GM23338 (cell line): ENCODE measurements at regions not wholly inside any gene's neighbourhood (a gene's known extent, or its start where the extent isn't known, plus 50 kb on each side); places are given as distances from the start of the nearest gene placed in this dataset.

Source experiments
- ATAC-seq: fragments of 200-7000 bp; cut with Tn5 transposase; 3 replicates; pipeline ENCODE4 v1.9.1; 2020
- DNase-seq: peaks from one replicate; pipeline ENCODE4 v3.0.0-alpha.2; 2015; ENCODE audit warnings: low spot score
- H2AFZ ChIP-seq: fragments of 200-600 bp; sonication (generic); 2 replicates; pipeline ENCODE4 v1.8.0; 2016; ENCODE audit warnings: antibody characterized with exemption, mild to moderate bottlenecking, moderate library complexity
- H3F3A ChIP-seq: fragments of 200-600 bp; sonication (generic); replicated peaks from 2 replicates; pipeline ENCODE4 v1.8.0; 2017; ENCODE audit warnings: antibody characterized with exemption, mixed run types, low read depth
- H3K27ac ChIP-seq: fragments of 200-600 bp; sonication (generic); 2 replicates; pipeline ENCODE4 v1.6.1; 2016; ENCODE audit warnings: low read depth
- H3K27me3 ChIP-seq: fragments of 200-600 bp; sonication (generic); 2 replicates; pipeline ENCODE4 v1.8.0; 2016; ENCODE audit warnings: mild to moderate bottlenecking, mixed run types, moderate library complexity; ENCODE audit not compliant: insufficient read depth
- H3K36me3 ChIP-seq: fragments of 200-600 bp; sonication (generic); 2 replicates; pipeline ENCODE4 v1.8.0; 2016; ENCODE audit warnings: mild to moderate bottlenecking; ENCODE audit not compliant: insufficient read depth
- H3K4me1 ChIP-seq: fragments of 200-600 bp; sonication (generic); 2 replicates; pipeline ENCODE4 v1.8.0; 2016; ENCODE audit warnings: mild to moderate bottlenecking, moderate library complexity; ENCODE audit not compliant: insufficient read depth
- H3K4me2 ChIP-seq: fragments of 200-600 bp; sonication (generic); 2 replicates; pipeline ENCODE4 v1.7.1; 2017; ENCODE audit warnings: mixed run types
- H3K4me3 ChIP-seq: fragments of 200-600 bp; sonication (generic); 2 replicates; pipeline ENCODE4 v1.6.1; 2016; ENCODE audit warnings: mixed run types
- H3K79me2 ChIP-seq: fragments of 200-600 bp; sonication (generic); replicated peaks from 2 replicates; pipeline ENCODE4 v1.8.0; 2017; ENCODE audit warnings: mild to moderate bottlenecking; ENCODE audit not compliant: insufficient read depth
- H3K9me2 ChIP-seq: fragments of 200-600 bp; sonication (generic); 2 replicates; pipeline ENCODE4 v1.8.0; 2017; ENCODE audit not compliant: insufficient read depth
- H4K20me1 ChIP-seq: fragments of 200-600 bp; sonication (generic); replicated peaks from 2 replicates; pipeline ENCODE4 v1.8.0; 2017; ENCODE audit warnings: mild to moderate bottlenecking; ENCODE audit not compliant: insufficient read depth
- H3K27ac Mint-ChIP-seq: 2 replicates; pipeline ENCODE4 v1.8.0; 2020; ENCODE audit warnings: inconsistent platforms, mild to moderate bottlenecking, moderate library complexity, mixed read lengths
- H3K27me3 Mint-ChIP-seq: 3 replicates; pipeline ENCODE4 v1.8.0; 2022; ENCODE audit warnings: low read depth, mild to moderate bottlenecking, moderate library complexity, mixed read lengths, inconsistent platforms; ENCODE audit not compliant: insufficient read depth, poor library complexity
- H3K36me3 Mint-ChIP-seq: 3 replicates; pipeline ENCODE4 v1.8.0; 2021; ENCODE audit warnings: low read depth, mild to moderate bottlenecking, inconsistent platforms, moderate library complexity, mixed read lengths
- H3K4me1 Mint-ChIP-seq: 3 replicates; pipeline ENCODE4 v1.8.0; 2020; ENCODE audit warnings: mild to moderate bottlenecking, inconsistent platforms, mixed read lengths
- H3K4me3 Mint-ChIP-seq: 3 replicates; pipeline ENCODE4 v1.8.0; 2021; ENCODE audit warnings: moderate library complexity, mild to moderate bottlenecking, inconsistent platforms, mixed read lengths
- H3K9me3 Mint-ChIP-seq: 3 replicates; pipeline ENCODE4 v1.8.0; 2020; ENCODE audit warnings: moderate library complexity, mild to moderate bottlenecking, inconsistent platforms, mixed read lengths
- CREB1 ChIP-seq: fragments of 250-450 bp; sonication (Bioruptor Pico); IDR thresholded peaks from 2 replicates; pipeline ENCODE4 v1.5.0; 2020; ENCODE audit warnings: low read depth, mild to moderate bottlenecking, moderate library complexity
- EZH2phosphoT487 ChIP-seq: fragments of 200-600 bp; sonication (generic); IDR thresholded peaks from one replicate; pipeline ENCODE4 v1.8.1; 2018; ENCODE audit warnings: antibody characterized with exemption; ENCODE audit not compliant: unreplicated experiment
- JUNB ChIP-seq: IDR thresholded peaks from one replicate; pipeline ENCODE4 v1.6.1; 2016; ENCODE audit warnings: antibody characterized with exemption; ENCODE audit not compliant: unreplicated experiment
- POLR2AphosphoS5 ChIP-seq: IDR thresholded peaks from 2 replicates; pipeline ENCODE4 v1.6.1; 2016; ENCODE audit warnings: antibody characterized with exemption, low read depth
- ZNF114 ChIP-seq: fragments of 250-450 bp; sonication (Bioruptor Pico); IDR thresholded peaks from 2 replicates; pipeline ENCODE4 v1.5.0; 2020; ENCODE audit warnings: mild to moderate bottlenecking, moderate library complexity
- ZNF462 ChIP-seq: fragments of 250-450 bp; sonication (Bioruptor Pico); IDR thresholded peaks from 2 replicates; pipeline ENCODE4 v1.5.0; 2020; ENCODE audit warnings: mild to moderate bottlenecking, moderate library complexity

DNA sequence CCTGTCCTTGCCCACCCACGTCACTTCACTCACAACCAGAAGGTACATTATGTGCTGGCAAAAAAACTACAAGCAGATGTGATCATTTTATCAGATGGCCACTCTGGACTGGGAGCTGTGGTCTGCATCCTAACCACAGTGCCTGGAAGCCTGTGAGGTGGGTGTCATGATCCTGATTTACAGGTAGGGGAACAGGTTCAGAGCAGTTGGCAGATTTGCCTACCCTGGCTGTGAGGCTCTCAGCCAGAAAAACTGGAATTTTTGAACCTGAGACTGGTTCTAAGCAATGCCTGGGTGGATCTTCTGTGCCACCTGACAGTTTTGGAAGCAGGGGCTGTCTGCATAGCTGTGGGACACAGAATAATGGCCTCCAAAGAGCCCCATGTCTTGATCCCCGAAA, 150.8 kb downstream of the SYF2 start (continued):
- TF ChIP-seq ZNF462 (CRISPR knock-in tag) (no peak), JUNB (no peak), EZH2phosphoT487 (no peak), ZNF114 (CRISPR knock-in tag) (no peak), CREB1 (CRISPR knock-in tag) (no peak), POLR2AphosphoS5 (no peak)

GRCh38 chr1:25080294-25081209, 150.5 kb upstream of the RUNX3 start:
- Mint-ChIP-seq H3K27me3 (peaks cover 4% of the 10 kb centered on the region), H3K4me3 (no peak overlapping the region), H3K27ac (no peak overlapping the region), H3K36me3 (peaks cover 6% of the 10 kb centered on the region; the same call in 1 of the 3 replicates), H3K9me3 (peaks cover 15% of the 10 kb centered on the region; the same call in 2 of the 3 replicates), H3K4me1 (no peaks in the 10 kb centered on the region)
- H3K36me3 ChIP-seq = no peaks in the 10 kb centered on the region
- ATAC-seq (no peak), DNase-seq (no peak)
- H4K20me1 ChIP-seq = no peaks in the 10 kb centered on the region
- H3K4me1 ChIP-seq = no peaks in the 10 kb centered on the region
- no peak overlapping the region for H3K27ac ChIP-seq
- no peaks in the 10 kb centered on the region for H3F3A ChIP-seq
- H3K4me2 ChIP-seq = no peak overlapping the region
- H3K27me3 ChIP-seq = no peaks in the 10 kb centered on the region
- H3K79me2 ChIP-seq = no peaks in the 10 kb centered on the region
- H3K9me2 ChIP-seq = no peaks in the 10 kb centered on the region
- no peak overlapping the region for H3K4me3 ChIP-seq
- peak overlapping the region; percentile 95 for H2AFZ ChIP-seq
- no peak for TF ChIP-seq ZNF462 (CRISPR knock-in tag)
